ENCODE measurements at regions not wholly inside any gene's neighbourhood (a gene's known extent, or its start where the extent isn't known, plus 50 kb on each side); places are given as distances from the start of the nearest gene placed in this dataset.

- no peak overlapping the region for H3K27ac ChIP-seq
- TF ChIP-seq, protein P1, sequence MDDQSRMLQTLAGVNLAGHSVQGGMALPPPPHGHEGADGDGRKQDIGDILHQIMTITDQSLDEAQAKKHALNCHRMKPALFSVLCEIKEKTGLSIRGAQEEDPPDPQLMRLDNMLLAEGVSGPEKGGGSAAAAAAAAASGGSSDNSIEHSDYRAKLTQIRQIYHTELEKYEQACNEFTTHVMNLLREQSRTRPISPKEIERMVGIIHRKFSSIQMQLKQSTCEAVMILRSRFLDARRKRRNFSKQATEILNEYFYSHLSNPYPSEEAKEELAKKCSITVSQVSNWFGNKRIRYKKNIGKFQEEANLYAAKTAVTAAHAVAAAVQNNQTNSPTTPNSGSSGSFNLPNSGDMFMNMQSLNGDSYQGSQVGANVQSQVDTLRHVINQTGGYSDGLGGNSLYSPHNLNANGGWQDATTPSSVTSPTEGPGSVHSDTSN (IDR thresholded peaks at IDR 0.05): no peak
- TF ChIP-seq JUNB (IDR thresholded peaks at IDR 0.05) (no peak), SREBF2 (IDR thresholded peaks at IDR 0.05) (no peak), TFCP2L1 (CRISPR knock-in tag; IDR thresholded peaks at IDR 0.05) (no peak), POLR2AphosphoS2 (conservative IDR thresholded peaks at IDR 0.05; ENCODE audit: low read length) (no peak), HOXA7 (CRISPR knock-in tag; IDR thresholded peaks at IDR 0.05) (no peak), ZNF302 (CRISPR knock-in tag; IDR thresholded peaks at IDR 0.05) (no peak), ESRRA (IDR thresholded peaks at IDR 0.05; ENCODE audit: borderline replicate concordance, low read length) (no peak), TP53 (CRISPR knock-in tag; IDR thresholded peaks at IDR 0.05) (no peak), CEBPB (IDR thresholded peaks at IDR 0.05) (no peak), ZSCAN20 (CRISPR knock-in tag; IDR thresholded peaks at IDR 0.05) (no peak), FOXS1 (CRISPR knock-in tag; IDR thresholded peaks at IDR 0.05) (no peak), RARB (CRISPR knock-in tag; IDR thresholded peaks at IDR 0.05) (no peak), POLR2A (IDR thresholded peaks at IDR 0.05; ENCODE audit: low read length) (no peak), ZFP36 (IDR thresholded peaks at IDR 0.05; ENCODE audit: borderline replicate concordance, partially characterized antibody) (no peak), HES2 (IDR thresholded peaks at IDR 0.05) (no peak), RAD21 (conservative IDR thresholded peaks at IDR 0.05 in 1 of 2, IDR thresholded peaks at IDR 0.05 in 1 of 2) (no peak)
- TF ChIP-seq, protein P2, sequence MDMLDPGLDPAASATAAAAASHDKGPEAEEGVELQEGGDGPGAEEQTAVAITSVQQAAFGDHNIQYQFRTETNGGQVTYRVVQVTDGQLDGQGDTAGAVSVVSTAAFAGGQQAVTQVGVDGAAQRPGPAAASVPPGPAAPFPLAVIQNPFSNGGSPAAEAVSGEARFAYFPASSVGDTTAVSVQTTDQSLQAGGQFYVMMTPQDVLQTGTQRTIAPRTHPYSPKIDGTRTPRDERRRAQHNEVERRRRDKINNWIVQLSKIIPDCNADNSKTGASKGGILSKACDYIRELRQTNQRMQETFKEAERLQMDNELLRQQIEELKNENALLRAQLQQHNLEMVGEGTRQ (IDR thresholded peaks at IDR 0.05): no peak
- TF ChIP-seq, protein P3, sequence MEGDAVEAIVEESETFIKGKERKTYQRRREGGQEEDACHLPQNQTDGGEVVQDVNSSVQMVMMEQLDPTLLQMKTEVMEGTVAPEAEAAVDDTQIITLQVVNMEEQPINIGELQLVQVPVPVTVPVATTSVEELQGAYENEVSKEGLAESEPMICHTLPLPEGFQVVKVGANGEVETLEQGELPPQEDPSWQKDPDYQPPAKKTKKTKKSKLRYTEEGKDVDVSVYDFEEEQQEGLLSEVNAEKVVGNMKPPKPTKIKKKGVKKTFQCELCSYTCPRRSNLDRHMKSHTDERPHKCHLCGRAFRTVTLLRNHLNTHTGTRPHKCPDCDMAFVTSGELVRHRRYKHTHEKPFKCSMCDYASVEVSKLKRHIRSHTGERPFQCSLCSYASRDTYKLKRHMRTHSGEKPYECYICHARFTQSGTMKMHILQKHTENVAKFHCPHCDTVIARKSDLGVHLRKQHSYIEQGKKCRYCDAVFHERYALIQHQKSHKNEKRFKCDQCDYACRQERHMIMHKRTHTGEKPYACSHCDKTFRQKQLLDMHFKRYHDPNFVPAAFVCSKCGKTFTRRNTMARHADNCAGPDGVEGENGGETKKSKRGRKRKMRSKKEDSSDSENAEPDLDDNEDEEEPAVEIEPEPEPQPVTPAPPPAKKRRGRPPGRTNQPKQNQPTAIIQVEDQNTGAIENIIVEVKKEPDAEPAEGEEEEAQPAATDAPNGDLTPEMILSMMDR (IDR thresholded peaks at IDR 0.05): no peak
- no peaks in the 10 kb centered on the region for H3K4me1 ChIP-seq
- H3K9me3 ChIP-seq: no peaks in the 10 kb centered on the region
- WGBS (ENCODE audit: missing lambda C conversion rate): 60% methylated on average over 9 of the region's 9 CpGs
- no peak overlapping the region for H3K4me3 ChIP-seq
- H3K4me2 ChIP-seq: no peak overlapping the region
- CTCF ChIA-PET: interaction anchor here (0.6 kb wide), 1 partner anchor 18 kb away, joined by 3 read pairs; no protein-coding TSS in a partner anchor
- no peak for DNase-seq (ENCODE audit: low read depth in 1 of 2, low spot score in 1 of 2)
- FAIRE-seq: no peak
- POLR2A ChIA-PET: no interaction called here
- ATAC-seq: no peak
Measured at GRCh38 chr5:33229216-33229615, 211.5 kb upstream of the TARS1 start.

- FAIRE-seq: no peak
- Histone ChIP-seq H3K4me2 (no peak overlapping the region), H3K9me3 (no peaks in the 10 kb centered on the region), H3K27ac (no peak overlapping the region), H3K4me3 (no peak overlapping the region), H3K4me1 (no peaks in the 10 kb centered on the region)
- ChIA-PET POLR2A (no interaction called here), CTCF (no interaction called here)
- no peak for DNase-seq (ENCODE audit: low read depth in 1 of 2, low spot score in 1 of 2)
- WGBS (ENCODE audit: missing lambda C conversion rate): 84% methylated on average over 13 of the region's 13 CpGs
- no peak for ATAC-seq
- TF ChIP-seq POLR2AphosphoS2 (conservative IDR thresholded peaks at IDR 0.05; ENCODE audit: low read length): no peak
- no peak for TF ChIP-seq NR3C1 (IDR thresholded peaks at IDR 0.05)
- TF ChIP-seq FOXS1 (CRISPR knock-in tag; IDR thresholded peaks at IDR 0.05): no peak
- no peak for TF ChIP-seq ATOH8 (CRISPR knock-in tag; IDR thresholded peaks at IDR 0.05; ENCODE audit: low read depth)
- no peak for TF ChIP-seq EHMT2 (IDR thresholded peaks at IDR 0.05; ENCODE audit: low read depth)
- TF ChIP-seq KDM5A (IDR thresholded peaks at IDR 0.05): no peak
- TF ChIP-seq CHD2 (IDR thresholded peaks at IDR 0.05; ENCODE audit: low read length, partially characterized antibody): no peak
- no peak for TF ChIP-seq MYC (IDR thresholded peaks at IDR 0.05; ENCODE audit: borderline replicate concordance, low read length)
- no peak for TF ChIP-seq NPAS2 (CRISPR knock-in tag; IDR thresholded peaks at IDR 0.05; ENCODE audit: borderline replicate concordance)
- TF ChIP-seq TP53 (CRISPR knock-in tag; IDR thresholded peaks at IDR 0.05): no peak
- TF ChIP-seq EP300 (IDR thresholded peaks at IDR 0.05): no peak
- TF ChIP-seq SMC3 (IDR thresholded peaks at IDR 0.05): no peak
- no peak for TF ChIP-seq TFCP2L1 (CRISPR knock-in tag; IDR thresholded peaks at IDR 0.05)
- no peak for TF ChIP-seq RAD21 (conservative IDR thresholded peaks at IDR 0.05 in 1 of 2, IDR thresholded peaks at IDR 0.05 in 1 of 2)
Measured at GRCh38 chr5:33230467-33231078, 210.2 kb upstream of the TARS1 start.

Measured in A549 (cell line).